ENCODE measurements at regions not wholly inside any gene's neighbourhood (a gene's known extent, or its start where the extent isn't known, plus 50 kb on each side); places are given as distances from the start of the nearest gene placed in this dataset.

DNA sequence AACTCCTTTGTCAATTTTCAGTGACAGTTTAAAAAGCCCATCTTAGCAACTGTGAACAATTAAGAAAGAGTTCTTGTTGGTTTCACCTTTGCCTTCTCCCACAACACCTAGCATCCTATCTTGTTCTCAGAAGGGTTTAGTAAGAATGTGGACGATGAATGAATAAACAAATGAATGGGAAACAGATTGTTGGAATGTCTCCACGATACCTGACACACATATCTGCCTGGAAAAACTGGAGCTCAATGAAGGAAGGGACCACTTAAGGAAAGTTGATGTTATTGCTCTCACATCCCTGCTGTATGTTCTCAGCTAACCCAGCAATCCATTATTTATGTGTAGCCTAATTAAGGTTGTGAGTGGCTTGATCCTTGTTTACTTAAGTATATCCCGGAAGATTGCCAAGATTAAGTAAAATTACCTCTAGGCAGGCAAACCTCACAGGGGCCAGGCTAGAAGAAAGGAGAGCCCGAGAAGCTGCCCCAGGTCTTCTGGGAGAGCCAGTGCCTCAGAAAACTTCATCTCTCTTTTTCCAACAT is 286.4 kb downstream of the NXPE2 start:
- Histone ChIP-seq H3K79me2 (ENCODE audit: control insufficient read depth, insufficient read depth, low read length) (no peaks in the 10 kb centered on the region), H3K27ac (ENCODE audit: control insufficient read depth, insufficient read depth, low read length) (no peak overlapping the region), H3K36me3 (ENCODE audit: control insufficient read depth in 2 of 2, extremely low read depth in 1 of 2, insufficient read depth in 2 of 2, low read length in 2 of 2) (no peaks in the 10 kb centered on the region), H2AFZ (ENCODE audit: control insufficient read depth, low read length) (no peak overlapping the region), H3K9me3 (ENCODE audit: control insufficient read depth, low read depth, low read length) (no peaks in the 10 kb centered on the region), H3K4me2 (ENCODE audit: control insufficient read depth, extremely low read depth, insufficient read depth, low read depth, low read length) (no peak overlapping the region), H3K4me1 (ENCODE audit: control insufficient read depth, extremely low read depth, insufficient read depth, low read length) (no peaks in the 10 kb centered on the region), H4K20me1 (ENCODE audit: control insufficient read depth, extremely low read depth, insufficient read depth, low read length) (no peaks in the 10 kb centered on the region), H3K9me1 (ENCODE audit: control insufficient read depth, extremely low read depth, insufficient read depth, low read length) (no peaks in the 10 kb centered on the region), H3K9ac (ENCODE audit: control insufficient read depth, extremely low read depth, insufficient read depth, low read length) (no peak overlapping the region), H3K4me3 (ENCODE audit: control insufficient read depth in 2 of 3, extremely low read depth in 1 of 3, insufficient read depth in 2 of 3, low read depth in 1 of 3, low read length in 3 of 3) (no peak overlapping the region), H3K27me3 (ENCODE audit: control insufficient read depth, extremely low read depth, insufficient read depth, low read length) (no peaks in the 10 kb centered on the region)
- FAIRE-seq (no peak), DNase-seq (ENCODE audit: low read depth, low spot score) (no peak)
- dilution Hi-C loops (cut with MboI; ENCODE audit: extremely low pct_ligation_motif_present, low sequenced_read_pairs): no loop called here
- TF ChIP-seq EZH2 (IDR thresholded peaks at IDR 0.05; ENCODE audit: low read length): no peak
- TF ChIP-seq, protein P1, sequence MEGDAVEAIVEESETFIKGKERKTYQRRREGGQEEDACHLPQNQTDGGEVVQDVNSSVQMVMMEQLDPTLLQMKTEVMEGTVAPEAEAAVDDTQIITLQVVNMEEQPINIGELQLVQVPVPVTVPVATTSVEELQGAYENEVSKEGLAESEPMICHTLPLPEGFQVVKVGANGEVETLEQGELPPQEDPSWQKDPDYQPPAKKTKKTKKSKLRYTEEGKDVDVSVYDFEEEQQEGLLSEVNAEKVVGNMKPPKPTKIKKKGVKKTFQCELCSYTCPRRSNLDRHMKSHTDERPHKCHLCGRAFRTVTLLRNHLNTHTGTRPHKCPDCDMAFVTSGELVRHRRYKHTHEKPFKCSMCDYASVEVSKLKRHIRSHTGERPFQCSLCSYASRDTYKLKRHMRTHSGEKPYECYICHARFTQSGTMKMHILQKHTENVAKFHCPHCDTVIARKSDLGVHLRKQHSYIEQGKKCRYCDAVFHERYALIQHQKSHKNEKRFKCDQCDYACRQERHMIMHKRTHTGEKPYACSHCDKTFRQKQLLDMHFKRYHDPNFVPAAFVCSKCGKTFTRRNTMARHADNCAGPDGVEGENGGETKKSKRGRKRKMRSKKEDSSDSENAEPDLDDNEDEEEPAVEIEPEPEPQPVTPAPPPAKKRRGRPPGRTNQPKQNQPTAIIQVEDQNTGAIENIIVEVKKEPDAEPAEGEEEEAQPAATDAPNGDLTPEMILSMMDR (optimal IDR thresholded peaks at IDR 0.05 in 1 of 3, IDR thresholded peaks at IDR 0.05 in 1 of 3, conservative IDR thresholded peaks at IDR 0.05 in 1 of 3; ENCODE audit: extremely low read depth in 1 of 3, insufficient read depth in 2 of 3, low read length in 3 of 3): no peak

DNA sequence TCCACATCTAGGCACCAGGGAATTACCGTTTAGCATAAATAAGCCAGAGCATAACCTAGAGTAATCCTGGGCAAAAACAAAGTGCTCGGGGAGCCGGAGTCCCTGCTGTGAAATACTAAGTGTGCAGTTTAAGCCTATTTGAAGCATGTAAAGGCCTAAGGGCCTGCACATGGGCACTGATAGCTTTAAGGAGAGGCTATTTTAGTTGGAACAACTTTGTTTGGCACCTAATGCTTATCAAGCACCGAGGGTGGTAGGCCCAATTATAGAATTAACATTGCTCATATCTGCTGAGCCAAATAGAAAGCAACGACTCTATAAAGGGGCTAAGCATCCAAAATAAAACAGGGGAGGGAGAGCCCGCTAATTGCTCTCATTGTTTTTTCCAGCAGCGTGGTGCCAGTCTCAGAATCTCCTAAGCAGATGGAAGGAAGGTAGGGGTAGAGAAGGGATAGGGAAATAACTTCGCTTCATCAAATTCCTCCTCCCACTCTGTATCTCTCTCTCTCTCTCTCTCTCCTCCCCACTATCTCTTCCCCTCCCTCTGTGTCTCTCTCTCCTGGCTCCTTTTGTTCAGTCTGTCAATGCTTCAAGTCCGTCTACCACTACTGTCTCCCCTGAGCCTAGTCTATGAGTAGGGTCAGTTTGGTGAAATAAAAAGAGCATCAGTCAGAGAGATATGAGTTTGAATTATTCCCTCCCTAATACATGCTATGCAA is 292.8 kb downstream of the NXPE2 start:
- no peaks in the 10 kb centered on the region for H4K20me1 ChIP-seq (ENCODE audit: control insufficient read depth, extremely low read depth, insufficient read depth, low read length)
- no peak overlapping the region for H3K27ac ChIP-seq (ENCODE audit: control insufficient read depth, insufficient read depth, low read length)
- DNase-seq (ENCODE audit: low read depth, low spot score) (no peak), FAIRE-seq (no peak)
- no peaks in the 10 kb centered on the region for H3K79me2 ChIP-seq (ENCODE audit: control insufficient read depth, insufficient read depth, low read length)
- no peaks in the 10 kb centered on the region for H3K9me3 ChIP-seq (ENCODE audit: control insufficient read depth, low read depth, low read length)
- no peaks in the 10 kb centered on the region for H3K36me3 ChIP-seq (ENCODE audit: control insufficient read depth in 2 of 2, extremely low read depth in 1 of 2, insufficient read depth in 2 of 2, low read length in 2 of 2)
- no peaks in the 10 kb centered on the region for H3K4me1 ChIP-seq (ENCODE audit: control insufficient read depth, extremely low read depth, insufficient read depth, low read length)
- H3K9ac ChIP-seq (ENCODE audit: control insufficient read depth, extremely low read depth, insufficient read depth, low read length): no peak overlapping the region
- H2AFZ ChIP-seq (ENCODE audit: control insufficient read depth, low read length): no peak overlapping the region
- H3K9me1 ChIP-seq (ENCODE audit: control insufficient read depth, extremely low read depth, insufficient read depth, low read length): no peaks in the 10 kb centered on the region
- H3K4me3 ChIP-seq (ENCODE audit: control insufficient read depth in 2 of 3, extremely low read depth in 1 of 3, insufficient read depth in 2 of 3, low read depth in 1 of 3, low read length in 3 of 3): no peak overlapping the region
- TF ChIP-seq, protein P1 (optimal IDR thresholded peaks at IDR 0.05 in 1 of 3, IDR thresholded peaks at IDR 0.05 in 1 of 3, conservative IDR thresholded peaks at IDR 0.05 in 1 of 3; ENCODE audit: extremely low read depth in 1 of 3, insufficient read depth in 2 of 3, low read length in 3 of 3): no peak
- no peak for TF ChIP-seq EZH2 (IDR thresholded peaks at IDR 0.05; ENCODE audit: low read length)
- H3K4me2 ChIP-seq (ENCODE audit: control insufficient read depth, extremely low read depth, insufficient read depth, low read depth, low read length): no peak overlapping the region
- H3K27me3 ChIP-seq (ENCODE audit: control insufficient read depth, extremely low read depth, insufficient read depth, low read length): no peaks in the 10 kb centered on the region
- dilution Hi-C loops (cut with MboI; ENCODE audit: extremely low pct_ligation_motif_present, low sequenced_read_pairs): no loop called here

Measured in keratinocyte (primary cell).